ENCODE measurements at regions not wholly inside any gene's neighbourhood (a gene's known extent, or its start where the extent isn't known, plus 50 kb on each side); places are given as distances from the start of the nearest gene placed in this dataset.
"Not testable (repeated sequence)": the region's sequence is repeated elsewhere in the genome, so short reads cannot be mapped to it uniquely, and the experiment has no call there.

DNA sequence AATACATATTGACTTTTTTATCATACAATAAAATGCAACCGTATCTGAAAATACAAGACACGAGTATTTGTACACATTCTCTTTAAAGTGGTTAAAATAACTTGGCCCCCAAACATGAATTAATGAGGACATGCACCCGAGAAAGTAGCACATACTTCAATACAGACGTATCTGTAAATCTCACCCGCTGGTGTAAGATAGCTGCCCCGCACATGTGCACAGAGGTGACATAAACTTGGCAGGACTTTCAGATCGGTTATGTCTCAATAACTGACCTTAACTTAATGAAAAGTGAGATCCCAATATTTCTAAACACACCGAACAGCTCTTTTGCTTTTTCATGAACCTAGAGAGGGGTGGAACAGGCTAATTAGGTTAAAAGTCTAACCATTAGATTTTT, 91.5 kb upstream of the RPS6KA2 start:
- no peak for DNase-seq

DNA sequence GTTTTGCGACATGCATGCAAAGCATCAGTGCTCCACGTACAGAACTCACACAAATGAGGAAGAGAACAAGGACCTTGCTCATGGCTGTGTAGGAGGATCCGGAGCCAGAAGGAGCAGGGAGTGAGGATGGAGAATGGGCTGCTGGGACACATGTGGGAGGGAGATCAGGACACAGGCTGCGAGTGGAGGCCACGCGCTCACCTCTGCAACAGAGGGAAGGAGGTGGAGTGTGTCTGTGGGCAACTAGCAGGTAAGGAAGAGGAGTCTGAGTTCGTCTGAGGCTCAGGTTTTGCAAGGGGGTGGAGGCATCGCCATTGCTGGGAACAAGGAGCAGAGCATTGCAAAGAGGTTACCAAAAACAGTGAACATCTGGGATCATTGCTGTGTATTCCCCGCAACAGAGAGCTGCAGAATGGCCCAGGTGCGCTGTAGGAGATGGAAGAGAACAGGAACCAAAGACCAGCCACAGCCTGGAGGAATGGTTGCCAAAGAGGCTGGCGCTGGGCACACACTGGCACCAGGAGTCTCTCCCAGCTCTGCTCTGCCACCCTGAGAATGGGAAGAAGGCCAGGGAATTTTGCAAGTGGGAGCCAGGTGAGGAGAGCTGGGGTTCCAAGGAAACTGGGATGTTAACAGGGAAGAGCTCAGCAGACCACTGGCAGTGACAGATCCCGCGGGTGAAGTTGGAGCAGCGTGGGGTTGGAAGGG, 90.0 kb upstream of the RPS6KA2 start:
- no peak for DNase-seq

DNA sequence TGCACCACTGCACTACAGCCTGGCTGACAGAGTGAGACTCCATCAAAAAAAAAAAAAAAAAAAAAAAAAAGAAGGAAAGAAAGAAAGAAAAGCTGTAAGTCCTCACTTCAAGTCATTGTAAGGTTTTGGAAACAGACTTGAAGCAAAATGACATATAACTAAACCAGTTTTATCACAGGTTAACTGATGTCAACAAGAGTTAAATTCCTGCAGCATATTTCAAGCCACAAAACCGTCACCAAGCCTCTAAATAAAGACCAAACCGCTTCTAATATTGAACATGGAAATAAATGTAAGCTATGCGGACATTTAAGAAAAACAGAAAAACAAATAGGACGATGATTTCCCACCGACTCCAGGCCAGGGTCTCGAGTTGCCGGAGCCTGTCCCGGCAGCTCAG, 88.9 kb upstream of the RPS6KA2 start:
- no peak for DNase-seq

DNA sequence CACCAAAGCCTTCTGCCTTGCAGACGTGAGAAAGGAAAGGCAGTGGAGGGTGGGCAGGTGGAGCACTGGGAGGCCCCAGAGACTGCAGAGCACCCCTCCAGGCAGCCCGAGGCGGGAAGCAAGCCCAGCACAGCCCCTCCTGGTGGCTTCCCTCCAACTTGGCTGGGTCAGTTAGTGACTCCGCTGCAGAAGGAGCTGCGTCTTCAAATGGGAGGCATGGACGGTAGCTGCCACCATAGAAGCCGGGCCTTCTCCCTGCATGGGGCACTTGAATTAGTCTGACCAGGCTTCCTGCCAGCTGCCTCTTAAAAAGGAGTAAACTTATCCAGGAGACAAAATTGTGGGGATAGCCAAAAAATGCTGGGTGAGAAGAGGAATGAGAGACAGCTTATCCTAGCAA, 88.0 kb upstream of the RPS6KA2 start:
- no peak for DNase-seq

DNA sequence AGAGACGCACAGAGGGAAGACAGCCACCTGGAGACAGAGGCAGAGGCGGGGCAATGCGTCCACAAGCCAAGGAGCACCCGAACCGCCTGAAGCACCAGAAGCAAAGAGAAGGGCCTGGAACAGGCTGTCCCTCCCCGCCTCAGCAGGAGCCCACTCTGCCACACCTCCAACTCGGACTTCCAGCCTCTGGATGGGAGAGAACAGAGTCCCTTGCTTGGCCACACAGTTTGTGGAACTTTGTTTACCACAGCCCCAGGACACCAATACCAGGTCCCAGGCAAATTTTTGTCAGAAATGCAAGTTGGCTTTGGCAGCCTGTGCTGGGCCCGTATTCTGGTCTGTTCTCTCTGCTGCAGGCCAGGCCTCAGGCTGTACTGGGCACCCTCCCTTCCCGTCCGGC, 87.5 kb upstream of the RPS6KA2 start:
- DNase-seq = no peak

DNA sequence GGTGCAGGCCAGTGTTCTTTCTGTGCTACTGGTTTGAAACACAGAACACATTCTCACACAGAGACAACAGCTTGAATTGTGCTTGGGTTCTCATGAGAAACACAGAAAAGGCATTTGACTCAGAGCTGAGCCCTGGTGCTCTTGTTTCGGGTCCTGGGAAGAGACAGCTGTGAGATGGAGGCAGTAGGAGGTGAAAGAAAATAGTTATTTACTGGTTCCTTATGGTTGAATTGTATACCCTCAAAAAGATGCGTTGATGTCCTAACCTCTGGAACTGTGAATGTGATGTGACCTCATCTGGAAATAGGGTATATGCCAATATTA, 87.1 kb upstream of the RPS6KA2 start:
- no peak for DNase-seq

DNA sequence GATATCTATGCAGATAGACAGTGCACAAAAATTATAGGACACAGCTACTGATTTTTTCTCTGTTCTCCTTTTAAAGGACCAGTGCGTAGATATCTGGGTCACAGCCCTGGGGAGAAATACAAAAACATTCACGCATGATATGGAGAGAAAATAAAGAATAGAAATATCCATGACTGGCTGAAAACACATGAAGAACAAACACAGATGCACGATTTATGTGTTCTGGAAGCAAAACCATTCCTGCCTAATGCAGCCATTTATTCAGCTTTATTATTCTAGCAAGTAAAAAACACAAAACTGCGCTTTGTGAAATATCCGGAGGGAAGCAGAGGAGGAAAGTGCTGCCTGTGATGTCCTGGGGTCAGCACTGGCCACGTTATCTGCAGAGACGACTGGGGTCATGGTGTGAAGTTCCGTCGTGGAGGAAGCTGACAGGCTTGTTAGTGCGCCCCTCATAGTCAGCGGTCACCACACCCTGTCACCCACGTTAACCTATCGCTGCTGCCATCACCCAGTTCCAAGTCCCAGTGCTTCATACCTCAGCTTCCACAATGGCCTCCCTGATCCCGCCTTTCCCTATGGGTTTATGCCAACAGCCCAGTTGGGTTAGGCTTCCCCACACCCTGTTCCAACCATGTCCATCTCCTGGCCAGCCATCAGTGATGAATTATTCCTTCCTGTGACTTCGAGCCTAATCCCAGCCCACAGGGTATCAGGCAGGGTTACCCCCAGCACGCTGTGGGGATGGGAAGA, 86.6 kb upstream of the RPS6KA2 start:
- no peak for DNase-seq

DNA sequence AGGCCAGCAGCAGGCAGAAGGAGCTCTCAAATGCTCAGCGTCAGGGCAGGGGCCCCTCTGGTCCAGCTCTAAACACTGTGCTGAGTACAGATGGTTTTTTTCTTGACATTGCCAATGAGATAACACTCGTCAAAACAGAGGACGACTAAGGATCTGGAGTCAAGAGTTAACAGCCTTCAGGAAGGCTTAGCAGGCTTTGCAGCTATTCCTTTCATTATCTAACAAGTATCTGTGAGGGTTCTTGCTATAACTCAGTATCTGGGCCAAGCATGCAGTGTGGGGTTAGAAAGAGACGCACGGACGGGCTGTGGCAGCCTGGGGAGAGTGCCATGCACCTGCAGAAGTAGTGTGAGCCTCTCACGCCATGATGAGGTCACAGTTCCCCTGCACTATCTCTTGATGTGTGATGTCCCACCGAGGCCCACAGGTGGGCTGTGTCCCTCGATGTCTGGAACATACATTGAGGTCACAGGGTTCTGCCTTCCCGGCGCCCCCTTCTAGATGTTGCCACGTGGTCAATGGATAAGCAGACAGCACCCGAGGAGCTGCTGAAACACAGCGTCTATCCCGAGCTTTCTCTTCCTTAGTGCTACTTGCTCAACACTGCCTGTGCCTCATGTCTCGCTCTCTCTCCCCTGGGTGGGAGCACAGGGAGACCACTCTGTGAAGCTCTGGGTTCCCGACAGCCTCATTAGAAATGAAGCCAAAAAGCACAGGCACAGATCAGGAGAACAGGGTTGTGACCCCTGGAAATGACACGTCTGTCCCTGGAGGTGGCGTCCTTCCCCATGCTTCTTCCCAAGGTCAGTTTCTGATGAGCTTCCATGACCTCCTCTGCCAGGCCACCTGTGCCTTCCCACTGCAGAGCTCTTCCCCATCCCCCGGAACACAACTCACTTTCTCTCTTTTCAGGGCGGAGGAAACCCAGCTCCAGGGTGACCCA, 85.5 kb upstream of the RPS6KA2 start:
- DNase-seq = no peak

DNA sequence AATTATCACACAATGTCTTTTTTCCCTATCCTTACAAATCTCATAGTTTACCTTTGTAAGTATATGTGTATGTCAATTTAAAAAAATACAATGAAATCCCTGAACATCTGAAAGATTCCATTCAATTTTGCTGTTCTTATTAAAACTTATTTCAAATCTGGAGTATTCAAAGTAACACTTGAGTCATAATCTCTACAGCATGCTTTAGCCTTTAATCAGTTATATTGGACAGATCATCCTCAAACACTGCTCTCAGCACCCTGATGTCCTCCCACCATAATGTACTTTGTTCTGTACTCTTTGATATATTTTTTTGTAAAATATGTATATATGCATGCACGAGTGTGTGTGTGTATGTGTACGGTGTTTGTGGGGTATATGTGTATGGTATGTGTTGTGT, 83.0 kb upstream of the RPS6KA2 start:
- DNase-seq = no peak

DNA sequence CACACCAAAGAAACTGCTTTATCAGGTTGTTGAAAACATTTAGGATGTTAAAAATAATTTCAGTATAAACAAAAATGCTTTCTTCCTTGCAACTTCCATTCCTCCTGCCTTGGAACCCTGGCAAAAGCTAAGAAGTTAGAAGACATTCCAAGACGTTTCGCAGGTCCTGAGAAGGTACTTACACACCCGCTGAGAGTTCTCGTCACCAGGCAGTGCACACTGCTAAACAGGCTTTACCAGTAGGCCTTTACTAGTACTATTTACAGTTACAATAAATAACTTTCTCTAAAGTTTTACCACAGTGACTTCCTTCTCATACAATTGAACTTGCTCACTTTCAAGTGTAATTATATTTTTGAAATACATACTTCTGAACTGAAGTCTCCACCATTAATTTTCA, 81.4 kb upstream of the RPS6KA2 start:
- no peak for DNase-seq

DNA sequence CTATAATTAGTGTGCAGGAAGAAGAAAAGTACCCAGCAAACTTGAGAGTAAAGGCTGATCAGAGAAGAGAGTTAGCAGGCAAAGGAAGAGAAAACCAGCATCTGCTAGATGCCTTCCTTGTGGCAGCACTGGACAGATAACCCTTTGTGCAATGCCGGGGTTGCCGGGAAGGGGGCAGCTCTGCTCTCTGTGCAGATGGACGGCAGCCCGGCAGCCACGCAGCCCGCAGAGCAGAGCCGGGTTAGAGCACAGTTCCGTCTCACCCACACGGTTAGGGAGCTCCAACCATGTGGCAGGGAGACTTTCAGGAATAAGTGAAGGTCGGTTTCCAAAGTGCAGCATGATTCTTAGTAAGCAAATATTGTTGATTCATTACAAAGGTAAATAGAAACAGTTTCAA, 80.0 kb upstream of the RPS6KA2 start:
- DNase-seq = no peak

DNA sequence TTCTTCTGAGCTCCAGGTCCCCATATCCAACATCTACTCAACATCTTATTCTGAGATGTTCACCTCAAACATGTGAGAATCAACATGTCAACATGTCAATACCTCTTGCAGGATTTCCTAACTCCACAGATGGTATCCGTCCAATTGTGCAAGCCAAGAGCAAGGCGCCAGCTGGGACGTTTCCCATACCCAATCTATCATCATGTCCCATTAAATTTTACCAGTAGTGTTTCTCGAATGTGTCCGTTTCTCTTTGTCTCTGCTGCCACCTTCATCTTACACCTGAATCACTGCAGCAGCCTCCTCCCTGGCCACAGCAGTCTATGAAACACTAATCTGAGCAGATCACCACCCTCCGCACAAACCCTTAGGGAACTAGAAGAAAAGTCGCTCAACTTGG, 78.0 kb upstream of the RPS6KA2 start:
- DNase-seq = no peak

DNA sequence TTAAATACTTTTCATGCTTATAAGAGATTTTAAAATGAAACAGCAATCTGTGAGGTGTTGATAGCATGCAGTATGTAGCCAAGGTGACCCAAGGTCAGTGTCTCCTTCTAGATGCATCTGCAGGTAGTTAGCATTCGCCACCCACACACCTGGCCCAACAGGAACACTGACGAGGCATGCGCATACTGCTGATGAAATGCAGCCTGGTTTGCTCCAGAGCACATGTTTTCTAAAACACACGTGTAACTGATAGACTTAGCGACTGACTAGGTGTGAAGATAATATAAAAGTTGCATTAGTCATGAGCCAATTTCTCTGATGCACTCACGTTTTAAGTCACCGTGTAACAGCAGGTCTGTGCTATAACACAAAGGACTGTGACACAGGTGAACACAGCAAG, 77.1 kb upstream of the RPS6KA2 start:
- DNase-seq = no peak

DNA sequence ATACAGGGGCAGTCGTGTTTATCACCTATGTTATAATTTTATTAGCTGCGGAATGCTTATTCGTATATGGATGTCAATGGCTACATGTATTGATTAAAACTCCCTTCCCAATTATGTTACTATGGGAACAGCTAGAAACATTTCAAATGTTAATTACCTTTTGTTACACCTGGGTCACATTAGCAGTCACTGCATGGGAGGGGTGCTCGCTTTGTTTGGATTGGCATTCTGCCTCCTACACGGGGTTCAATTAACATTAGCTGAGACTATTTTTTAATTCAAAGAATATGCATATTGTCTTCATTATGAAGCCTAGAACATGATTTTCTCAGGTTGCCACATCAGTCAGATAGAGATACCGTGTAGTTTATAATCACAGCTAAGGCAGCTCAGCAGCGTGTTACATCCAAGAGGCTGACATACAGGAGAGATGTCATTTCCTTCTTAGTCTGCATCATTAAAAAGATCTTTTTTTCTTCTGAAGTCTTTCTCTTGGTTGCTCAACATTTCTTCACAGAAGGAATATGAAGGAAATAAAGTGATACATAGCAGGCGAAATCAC, 76.2 kb upstream of the RPS6KA2 start:
- DNase-seq = no peak

DNA sequence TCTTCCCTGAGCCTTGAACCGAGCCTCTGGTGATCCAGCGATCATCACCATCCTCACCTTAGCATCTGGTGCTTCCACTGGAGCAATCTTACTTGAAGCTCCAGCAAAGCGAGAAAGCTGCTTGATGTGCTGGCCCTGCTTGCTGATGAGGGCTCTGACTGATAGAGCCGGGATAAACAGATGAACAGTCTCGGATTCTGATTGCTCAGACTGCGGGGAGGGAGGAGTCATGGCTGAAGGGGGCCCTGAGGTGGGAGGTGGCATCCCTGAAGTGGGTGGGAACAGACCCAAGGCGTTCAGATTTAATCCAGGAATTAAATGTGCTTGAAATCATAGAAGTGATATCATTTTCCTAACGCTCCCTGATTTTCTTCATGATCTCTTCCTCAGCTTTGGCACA, 74.4 kb upstream of the RPS6KA2 start:
- DNase-seq = not testable (repeated sequence)

DNA sequence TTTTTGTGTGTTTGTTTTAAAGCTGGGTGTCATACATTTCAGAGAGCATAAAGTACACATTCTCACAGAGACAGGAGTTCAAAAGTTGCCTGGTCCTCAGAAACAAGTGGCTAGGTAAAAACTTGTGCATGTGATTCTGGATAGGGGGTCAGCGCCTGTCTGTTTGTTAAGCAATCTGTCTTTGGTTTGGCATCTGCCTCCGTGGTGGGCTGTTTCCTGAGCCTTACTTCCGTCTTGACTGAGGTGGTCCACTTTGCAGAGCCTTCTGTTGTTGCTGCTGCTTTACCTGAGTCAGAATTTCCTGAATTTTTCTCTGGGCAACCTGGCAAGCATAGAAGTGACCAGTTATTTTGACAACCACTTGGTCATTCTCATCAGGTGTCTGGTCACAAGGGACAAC, 73.8 kb upstream of the RPS6KA2 start:
- not testable (repeated sequence) for DNase-seq

DNA sequence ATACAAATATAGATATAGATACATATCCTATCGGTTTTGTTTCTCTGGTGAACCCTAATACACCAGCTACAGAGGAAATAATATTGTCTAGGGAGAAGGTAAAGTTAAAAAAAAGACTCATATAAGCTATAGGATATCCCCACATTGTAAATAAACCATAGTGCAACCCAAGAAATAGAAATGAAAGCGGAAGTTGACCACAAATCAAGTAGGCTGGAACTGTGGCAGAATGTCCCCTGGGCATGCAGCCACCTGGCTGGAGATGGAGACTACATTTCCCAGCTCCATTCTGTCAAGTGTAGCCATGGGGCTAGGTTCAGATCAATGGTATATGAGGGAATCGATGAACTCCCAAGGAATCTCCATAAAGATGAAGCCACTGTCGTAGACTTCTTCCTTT, 70.1 kb upstream of the RPS6KA2 start:
- DNase-seq = no peak

DNA sequence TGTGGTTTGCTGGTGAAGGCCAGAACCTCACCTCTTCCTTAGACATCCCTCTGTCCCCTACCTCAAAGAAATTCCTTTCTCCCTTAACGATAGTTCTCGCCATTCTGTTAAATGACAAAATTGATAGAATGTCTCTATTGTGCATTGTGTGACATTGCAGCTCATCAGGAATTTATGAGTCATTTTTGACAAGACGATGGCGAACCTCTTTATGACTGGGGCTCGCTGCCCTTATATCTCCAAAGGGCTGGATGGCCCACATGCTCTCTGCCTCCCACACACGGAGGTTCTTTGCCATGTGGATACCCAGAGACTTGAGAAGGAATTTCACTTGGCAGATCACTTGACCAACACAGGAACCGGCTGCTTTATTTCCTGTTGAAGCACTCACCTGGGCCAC, 66.8 kb upstream of the RPS6KA2 start:
- no peak for DNase-seq

DNA sequence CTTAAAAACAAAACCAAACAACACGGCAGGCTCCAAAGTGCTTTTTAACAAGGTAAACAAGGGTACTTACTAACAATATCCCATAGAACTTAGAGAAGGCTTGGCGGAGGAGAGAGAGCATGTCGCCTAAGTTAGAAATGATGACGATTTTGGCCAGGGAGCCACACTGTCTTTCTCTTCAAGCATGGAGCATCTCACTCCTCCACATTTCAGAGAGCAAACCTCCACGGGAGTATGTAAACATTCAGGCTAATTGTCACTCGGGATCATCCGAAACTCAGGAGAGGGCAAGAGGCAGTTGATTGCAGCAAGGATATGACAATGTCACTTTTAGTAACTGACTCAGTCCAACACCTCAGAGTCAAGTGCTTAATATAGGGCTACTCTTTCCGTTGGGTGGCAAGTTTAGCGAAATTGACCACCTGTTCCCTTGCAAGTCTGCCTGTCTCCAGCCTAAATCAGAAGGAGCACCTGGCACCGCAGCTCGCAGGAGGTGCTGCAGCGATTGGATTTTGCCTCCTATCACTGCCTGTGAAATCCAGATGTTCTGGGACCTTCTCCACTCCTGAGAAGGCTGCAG, 65.8 kb upstream of the RPS6KA2 start:
- DNase-seq = no peak

DNA sequence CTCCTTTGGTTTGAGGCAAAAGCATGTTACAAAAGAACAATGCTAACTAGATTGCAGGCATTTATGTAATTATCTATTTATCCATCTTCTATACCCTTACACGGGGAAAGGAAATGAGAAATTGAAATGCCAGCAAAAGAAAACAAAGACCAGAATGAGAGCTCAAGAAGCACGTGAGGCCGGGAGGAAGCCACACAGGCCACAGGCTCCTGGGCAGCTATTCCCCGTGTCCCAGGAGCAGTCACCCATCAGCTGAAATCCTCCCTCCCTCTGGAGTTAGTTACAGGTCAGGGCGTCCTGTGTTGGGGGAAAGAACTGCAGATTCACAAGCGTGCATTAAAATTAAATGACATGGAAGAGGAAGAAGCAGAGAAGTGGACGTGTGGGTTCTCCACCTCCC, 64.7 kb upstream of the RPS6KA2 start:
- DNase-seq = no peak

DNA sequence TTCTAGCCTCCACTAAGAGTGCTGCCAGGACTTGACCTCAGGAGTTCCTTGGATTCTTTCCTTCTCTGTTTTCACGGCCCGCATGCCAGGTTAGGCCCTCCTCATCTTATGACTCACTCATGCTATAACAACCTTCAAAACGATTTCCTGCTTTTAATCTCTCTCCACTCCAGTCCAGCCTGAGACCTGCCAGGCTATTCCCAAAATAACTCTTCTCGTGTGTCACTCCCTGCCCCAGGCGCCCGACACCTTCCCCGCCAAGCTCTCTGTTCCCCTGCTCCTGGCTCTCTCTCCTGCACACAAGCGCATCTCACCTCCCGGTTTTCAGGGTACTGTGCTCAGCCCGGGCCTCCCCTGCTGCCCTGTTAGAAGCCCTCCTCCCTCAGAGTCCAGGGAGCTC, 64.1 kb upstream of the RPS6KA2 start:
- DNase-seq = no peak

DNA sequence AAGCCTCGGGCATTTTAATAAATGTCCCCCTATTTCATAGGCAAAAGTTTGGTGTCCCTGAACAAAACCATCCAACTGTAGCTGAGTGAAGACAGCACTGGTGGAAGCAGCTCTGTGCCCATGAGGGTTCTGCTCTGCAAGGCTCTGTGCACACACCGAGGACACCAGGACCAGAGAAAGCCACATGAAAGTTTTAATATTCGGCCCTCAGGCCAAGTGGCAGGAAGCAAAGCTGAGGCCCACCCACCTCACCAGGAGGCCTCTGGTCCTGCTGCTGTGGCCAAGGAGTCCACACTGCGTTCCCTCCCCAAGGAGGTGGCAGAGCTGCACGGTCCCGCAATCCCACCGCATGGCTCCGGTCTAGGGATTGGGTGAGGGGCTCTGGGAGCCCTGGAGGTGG, 62.6 kb upstream of the RPS6KA2 start:
- DNase-seq = no peak

DNA sequence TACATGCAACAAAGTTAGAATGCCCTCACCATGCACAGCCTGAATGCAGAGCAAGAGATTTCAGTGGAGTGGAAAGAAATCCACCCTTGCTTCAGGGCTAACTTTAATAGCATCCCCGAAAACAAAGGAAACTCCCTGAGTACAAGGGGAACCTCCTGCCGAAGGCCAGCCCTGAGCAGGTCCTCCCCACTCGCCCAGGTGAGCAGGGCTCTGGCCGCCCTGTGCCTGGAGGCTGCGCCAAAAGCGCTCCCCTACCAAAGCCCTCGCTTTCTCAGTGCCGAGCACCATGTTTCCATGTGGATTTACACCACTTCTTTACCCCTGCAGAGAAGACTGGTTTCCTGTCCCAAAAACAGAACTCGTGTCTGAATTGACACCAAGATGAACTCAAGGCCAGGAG, 61.9 kb upstream of the RPS6KA2 start:
- DNase-seq = no peak

Data from hindlimb muscle (tissue), 1 donor.